Transverse colon (tissue), 4 donors: ENCODE measurements at regions not wholly inside any gene's neighbourhood (a gene's known extent, or its start where the extent isn't known, plus 50 kb on each side); places are given as distances from the start of the nearest gene placed in this dataset.

Experiments
- CTCF ChIP-seq, 5 experiments: fragments of 200-600 bp in 3 of 5; fragments of 450-650 bp in 2 of 5; sonication (generic) in 3 of 5; IDR thresholded peaks; 1 replicate in 2 of 5; 2 replicates in 3 of 5; pipeline ENCODE4 v1.5.1; 2016 to 2017; ENCODE audit warnings: antibody characterized with exemption in 5 of 5, inconsistent platforms in 3 of 5, mild to moderate bottlenecking in 2 of 5, moderate library complexity in 1 of 5
- POLR2A ChIP-seq: fragments of 450-650 bp; IDR thresholded peaks from one replicate; pipeline ENCODE4 v1.6.1; 2016; ENCODE audit warnings: antibody characterized with exemption, mild to moderate bottlenecking, moderate library complexity
- POLR2AphosphoS5 ChIP-seq, 3 donors: sonication (generic); formaldehyde crosslinking; IDR thresholded peaks; one replicate each; pipeline ENCODE4 v1.6.1; 2016; ENCODE audit warnings: antibody characterized with exemption in 3 of 3

GRCh38 chr3:166743481-166744134 is 636.5 kb downstream of the ZBBX start:
- TF ChIP-seq CTCF (IDR thresholded peaks at IDR 0.05): no peak
- TF ChIP-seq POLR2A: no peak
- TF ChIP-seq POLR2AphosphoS5 (IDR thresholded peaks at IDR 0.05): no peak
